ENCODE measurements at regions not wholly inside any gene's neighbourhood (a gene's known extent, or its start where the extent isn't known, plus 50 kb on each side); places are given as distances from the start of the nearest gene placed in this dataset.
A peak's percentile ranks its signal among the peaks of the same experiment; 100 is the strongest.
"Not testable (repeated sequence)": the region's sequence is repeated elsewhere in the genome, so short reads cannot be mapped to it uniquely, and the experiment has no call there.

- not testable (repeated sequence) for H3K36me3 ChIP-seq (ENCODE audit: control insufficient read depth, insufficient read depth, low read length); H3K4me3 ChIP-seq (ENCODE audit: low read length); H3K9ac ChIP-seq (ENCODE audit: low read length); H3K27me3 ChIP-seq (ENCODE audit: control insufficient read depth, insufficient read depth, low read length)
- peak overlapping the region; percentile 54 for H3K27ac ChIP-seq (ENCODE audit: low read depth, low read length)
- peaks cover 39% of the 10 kb centered on the region for H3K4me1 ChIP-seq (ENCODE audit: control insufficient read depth, insufficient read depth, low read length)
Observed at GRCh38 chr16:21509437-21510086, 89.8 kb upstream of the METTL9 start.

GRCh38 chr16:21510869-21511255 lies 88.5 kb upstream of the METTL9 start:
- not testable (repeated sequence) for H3K4me3 ChIP-seq (ENCODE audit: low read length); H3K9ac ChIP-seq (ENCODE audit: low read length); H3K27me3 ChIP-seq (ENCODE audit: control insufficient read depth, insufficient read depth, low read length); H3K27ac ChIP-seq (ENCODE audit: low read depth, low read length); H3K36me3 ChIP-seq (ENCODE audit: control insufficient read depth, insufficient read depth, low read length)
- H3K4me1 ChIP-seq (ENCODE audit: control insufficient read depth, insufficient read depth, low read length) = peaks cover 43% of the 10 kb centered on the region

DNA sequence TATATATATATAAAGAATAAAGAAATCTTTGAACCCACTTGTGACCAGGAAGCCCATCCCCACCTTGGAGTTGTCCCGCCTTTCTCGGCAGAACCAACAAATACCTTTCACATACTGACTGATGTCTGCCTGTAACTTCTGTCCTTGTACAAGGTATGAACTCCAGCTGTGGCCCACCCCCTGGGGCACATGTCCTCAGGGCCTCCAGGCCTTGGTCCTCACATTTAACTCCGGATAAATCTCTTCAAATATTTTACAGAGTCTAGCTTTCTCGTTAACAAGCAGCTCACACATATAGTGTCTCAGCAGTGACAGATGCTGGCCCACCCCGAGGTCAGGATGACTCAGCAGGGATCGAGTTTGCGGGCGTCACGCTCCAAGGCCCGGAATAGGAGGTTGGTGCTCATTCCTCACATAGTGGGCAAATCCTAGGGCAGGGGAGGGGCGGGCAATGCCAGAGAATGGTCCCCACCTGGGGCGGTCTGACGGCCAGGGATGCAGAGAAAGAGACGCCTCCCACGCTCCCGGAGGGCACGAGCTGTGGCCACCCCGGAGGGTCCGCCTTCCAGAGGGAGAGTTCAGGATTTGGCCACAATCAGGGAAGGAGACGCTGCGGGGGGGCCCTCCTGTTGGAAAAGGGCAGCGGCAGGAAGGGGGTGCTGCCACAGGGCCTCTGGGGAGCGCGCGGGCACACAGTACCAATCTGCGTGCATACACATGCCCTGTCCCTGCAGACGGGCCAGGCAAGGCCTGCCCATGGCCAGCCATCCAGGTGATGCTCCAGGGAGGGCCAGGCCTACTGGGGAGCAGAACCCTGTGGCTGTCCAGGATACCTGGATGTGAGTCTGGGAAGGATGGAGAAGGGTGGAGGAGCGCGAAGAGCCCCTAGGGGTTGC lies 87.8 kb upstream of the METTL9 start:
- Histone ChIP-seq H3K4me3 (ENCODE audit: low read length) (peak overlapping the region; percentile 4), H3K27ac (ENCODE audit: low read depth, low read length) (peak overlapping the region; percentile 92), H3K4me1 (ENCODE audit: control insufficient read depth, insufficient read depth, low read length) (peaks cover 43% of the 10 kb centered on the region)

DNA sequence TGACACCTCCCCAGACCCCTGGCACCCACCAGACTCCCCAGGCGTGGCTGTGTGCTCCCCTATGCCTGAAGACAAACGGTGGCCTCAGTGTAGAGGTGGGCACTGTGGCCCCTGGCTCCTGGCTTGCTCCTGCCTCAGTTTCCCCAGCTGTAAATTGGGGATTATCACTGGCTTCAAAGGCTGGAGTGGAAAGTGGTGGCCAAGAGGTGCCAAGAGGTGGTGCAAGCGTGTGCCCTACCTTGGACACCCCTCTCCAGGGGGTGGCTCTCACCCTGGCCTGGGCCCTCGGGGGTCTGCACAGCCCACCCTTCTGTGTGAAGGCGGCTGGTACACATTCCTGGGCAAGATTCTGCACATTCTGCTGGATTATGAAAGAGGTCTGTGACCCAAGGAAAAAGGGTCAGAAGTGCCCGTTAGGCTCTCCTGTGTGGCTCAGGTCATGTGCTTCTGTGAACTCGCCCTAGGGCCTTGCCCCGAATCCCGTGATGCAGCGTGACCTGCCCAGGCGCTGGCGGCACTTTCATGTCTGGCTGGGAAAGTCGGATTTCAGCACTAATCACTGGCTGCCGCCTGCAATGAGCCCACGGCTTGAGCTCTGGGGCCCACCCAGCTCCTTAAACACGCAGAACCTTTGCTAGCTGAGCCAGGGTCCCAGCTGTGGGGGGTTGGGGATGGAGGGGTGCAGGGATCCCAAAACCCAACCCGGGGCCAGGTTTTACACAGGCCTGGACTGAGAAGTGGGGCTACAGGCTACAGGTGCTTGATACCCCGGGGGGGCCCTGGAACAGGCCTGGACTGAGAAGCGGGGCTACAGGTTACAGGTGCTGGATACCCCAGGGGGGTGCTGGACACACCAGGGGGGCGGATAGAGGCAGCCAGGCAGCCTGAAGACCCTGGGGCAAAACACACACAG lies 86.8 kb upstream of the METTL9 start:
- H3K36me3 ChIP-seq (ENCODE audit: control insufficient read depth, insufficient read depth, low read length); H3K27me3 ChIP-seq (ENCODE audit: control insufficient read depth, insufficient read depth, low read length); H3K4me3 ChIP-seq (ENCODE audit: low read length); H3K9ac ChIP-seq (ENCODE audit: low read length): not testable (repeated sequence)
- Histone ChIP-seq H3K4me1 (ENCODE audit: control insufficient read depth, insufficient read depth, low read length) (peaks cover 43% of the 10 kb centered on the region), H3K27ac (ENCODE audit: low read depth, low read length) (peak overlapping the region; percentile 92)

More for the DNA sequence above, 87.8 kb upstream of the METTL9 start:
- not testable (repeated sequence) for H3K9ac ChIP-seq (ENCODE audit: low read length); H3K27me3 ChIP-seq (ENCODE audit: control insufficient read depth, insufficient read depth, low read length); H3K36me3 ChIP-seq (ENCODE audit: control insufficient read depth, insufficient read depth, low read length)

DNA sequence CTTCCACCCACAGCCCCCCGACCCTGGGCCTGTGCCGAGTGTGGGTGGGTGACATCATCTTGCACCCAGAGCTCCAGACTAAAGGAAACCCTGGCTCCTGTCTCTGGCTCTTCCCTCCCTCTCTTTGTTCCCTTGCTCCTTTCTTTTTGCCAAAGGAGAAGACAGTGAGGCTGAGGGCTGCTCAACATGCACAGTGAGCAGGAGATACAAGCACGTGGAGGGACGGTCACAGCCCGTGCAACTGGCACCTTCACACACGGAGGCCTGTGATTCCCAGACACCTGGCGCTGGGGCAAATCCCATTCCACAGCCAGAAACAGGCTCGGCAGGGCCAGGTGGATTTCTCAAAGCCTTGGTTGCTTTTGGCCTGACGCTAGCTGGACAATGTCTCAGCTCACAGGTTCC lies 86.0 kb upstream of the METTL9 start:
- not testable (repeated sequence) for H3K36me3 ChIP-seq (ENCODE audit: control insufficient read depth, insufficient read depth, low read length); H3K9ac ChIP-seq (ENCODE audit: low read length); H3K27me3 ChIP-seq (ENCODE audit: control insufficient read depth, insufficient read depth, low read length)
- Histone ChIP-seq H3K4me3 (ENCODE audit: low read length) (peak overlapping the region; percentile 32), H3K4me1 (ENCODE audit: control insufficient read depth, insufficient read depth, low read length) (peaks cover 43% of the 10 kb centered on the region), H3K27ac (ENCODE audit: low read depth, low read length) (peak overlapping the region; percentile 92)

DNA sequence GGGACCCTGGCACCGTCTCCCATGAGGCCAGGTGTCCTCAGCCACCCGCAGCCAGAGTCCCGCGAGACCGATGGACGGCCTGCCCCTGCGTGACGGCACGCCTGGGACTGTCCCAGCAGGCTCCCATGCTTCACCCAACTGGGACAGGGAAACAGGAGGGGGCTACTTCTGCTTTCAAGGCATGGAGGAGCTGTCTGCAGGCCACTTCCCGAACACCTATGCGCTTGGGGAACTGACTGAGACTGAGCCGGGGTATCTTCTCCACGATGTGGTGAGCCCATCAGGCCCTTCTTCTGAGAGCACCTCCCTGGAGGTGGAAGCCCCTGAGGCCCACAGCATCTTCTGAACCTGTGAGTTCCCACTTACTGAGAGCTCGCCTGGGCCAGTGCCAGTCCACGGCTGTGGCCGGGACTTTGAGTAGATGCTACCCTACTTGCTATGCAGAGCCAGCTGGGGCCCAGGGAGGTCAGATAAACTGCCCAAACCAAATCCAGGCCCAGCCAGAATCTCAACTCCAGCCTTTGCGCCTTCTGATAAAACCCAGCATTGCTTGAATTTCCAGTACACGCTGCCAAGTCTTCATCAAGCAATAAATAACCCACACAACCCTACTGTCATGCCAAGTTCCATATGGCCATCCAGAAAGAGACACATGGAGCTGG lies 85.4 kb upstream of the METTL9 start:
- not testable (repeated sequence) for H3K27me3 ChIP-seq (ENCODE audit: control insufficient read depth, insufficient read depth, low read length); H3K36me3 ChIP-seq (ENCODE audit: control insufficient read depth, insufficient read depth, low read length); H3K9ac ChIP-seq (ENCODE audit: low read length)
- Histone ChIP-seq H3K4me1 (ENCODE audit: control insufficient read depth, insufficient read depth, low read length) (peaks cover 41% of the 10 kb centered on the region), H3K27ac (ENCODE audit: low read depth, low read length) (peak overlapping the region; percentile 92), H3K4me3 (ENCODE audit: low read length) (peak overlapping the region; percentile 5)

GRCh38 chr16:21514474-21514840 lies 84.9 kb upstream of the METTL9 start:
- H3K27me3 ChIP-seq (ENCODE audit: control insufficient read depth, insufficient read depth, low read length); H3K36me3 ChIP-seq (ENCODE audit: control insufficient read depth, insufficient read depth, low read length); H3K9ac ChIP-seq (ENCODE audit: low read length): not testable (repeated sequence)
- Histone ChIP-seq H3K27ac (ENCODE audit: low read depth, low read length) (peak overlapping the region; percentile 92), H3K4me1 (ENCODE audit: control insufficient read depth, insufficient read depth, low read length) (peaks cover 36% of the 10 kb centered on the region), H3K4me3 (ENCODE audit: low read length) (peak overlapping the region; percentile 12)

GRCh38 chr16:21516705-21517040 lies 82.7 kb upstream of the METTL9 start:
- H3K4me3 ChIP-seq (ENCODE audit: low read length); H3K27me3 ChIP-seq (ENCODE audit: control insufficient read depth, insufficient read depth, low read length); H3K9ac ChIP-seq (ENCODE audit: low read length); H3K36me3 ChIP-seq (ENCODE audit: control insufficient read depth, insufficient read depth, low read length): not testable (repeated sequence)
- Histone ChIP-seq H3K27ac (ENCODE audit: low read depth, low read length) (peak overlapping the region; percentile 32), H3K4me1 (ENCODE audit: control insufficient read depth, insufficient read depth, low read length) (peaks cover 28% of the 10 kb centered on the region)

DNA sequence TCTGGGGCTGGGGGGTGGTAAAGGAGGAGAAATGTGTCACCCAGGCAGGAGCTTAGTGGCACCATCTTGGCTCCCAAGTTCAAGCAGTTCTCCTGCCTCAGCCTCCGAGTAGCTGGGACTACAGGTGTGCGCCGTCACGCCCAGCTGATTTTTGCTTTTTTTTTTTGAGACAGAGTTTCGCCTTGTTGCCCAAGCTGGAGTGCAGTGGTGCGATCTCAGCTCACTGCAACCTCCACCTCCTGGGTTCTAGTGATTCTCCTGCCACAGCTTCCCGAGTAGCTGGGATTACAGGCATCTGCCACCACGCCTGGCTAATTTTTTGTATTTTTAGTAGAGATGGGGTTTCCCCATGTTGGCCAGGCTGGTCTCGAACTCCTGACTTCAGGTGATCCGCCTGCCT lies 82.1 kb upstream of the METTL9 start:
- Histone ChIP-seq H3K4me3 (ENCODE audit: low read length) (peak overlapping the region; percentile 36), H3K4me1 (ENCODE audit: control insufficient read depth, insufficient read depth, low read length) (peaks cover 25% of the 10 kb centered on the region), H3K27ac (ENCODE audit: low read depth, low read length) (peak overlapping the region; percentile 69)
- H3K36me3 ChIP-seq (ENCODE audit: control insufficient read depth, insufficient read depth, low read length); H3K27me3 ChIP-seq (ENCODE audit: control insufficient read depth, insufficient read depth, low read length); H3K9ac ChIP-seq (ENCODE audit: low read length): not testable (repeated sequence)

DNA sequence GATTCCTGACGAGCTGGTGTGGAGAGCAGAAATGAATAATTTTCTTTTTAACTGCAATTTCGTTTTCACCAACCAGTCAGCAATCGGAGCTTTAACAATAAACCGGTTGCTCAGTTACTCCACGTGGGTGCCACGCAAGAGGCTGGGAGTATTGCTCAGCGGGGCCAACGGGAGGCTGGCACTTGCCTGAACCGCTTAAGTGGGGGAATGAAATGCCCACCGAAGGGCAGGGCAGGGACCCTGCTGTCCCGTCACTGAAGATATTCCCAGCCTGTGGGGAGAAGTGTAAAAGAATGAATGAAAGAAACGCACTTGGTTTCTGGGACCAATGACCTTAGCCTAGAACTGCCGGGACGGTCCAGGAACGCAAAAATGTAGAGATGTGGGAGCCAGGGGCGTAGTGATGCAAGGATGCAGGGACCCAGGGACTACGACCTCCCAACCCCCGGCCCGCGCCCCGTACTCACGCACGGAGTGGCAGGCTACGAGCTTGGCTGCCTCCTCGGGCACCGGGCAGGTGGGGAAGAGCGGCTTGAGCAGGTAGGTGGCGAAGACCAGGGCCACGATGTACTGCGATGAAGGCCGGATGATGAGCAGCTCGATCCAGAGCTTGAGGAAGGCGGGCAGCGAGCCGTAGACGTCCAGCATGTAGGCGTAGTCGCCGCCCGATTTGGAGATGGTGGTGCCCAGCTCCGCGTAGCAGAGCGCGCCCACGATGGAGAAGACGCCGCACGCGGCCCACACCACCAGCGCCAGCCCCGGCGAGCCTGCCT lies 79.8 kb upstream of the METTL9 start:
- Histone ChIP-seq H3K9ac (ENCODE audit: low read length) (peak overlapping the region; percentile 62), H3K27ac (ENCODE audit: low read depth, low read length) (peak overlapping the region; percentile 96), H3K4me3 (ENCODE audit: low read length) (peak overlapping the region; percentile 87)
- not testable (repeated sequence) for H3K4me1 ChIP-seq (ENCODE audit: control insufficient read depth, insufficient read depth, low read length); H3K27me3 ChIP-seq (ENCODE audit: control insufficient read depth, insufficient read depth, low read length); H3K36me3 ChIP-seq (ENCODE audit: control insufficient read depth, insufficient read depth, low read length)

DNA sequence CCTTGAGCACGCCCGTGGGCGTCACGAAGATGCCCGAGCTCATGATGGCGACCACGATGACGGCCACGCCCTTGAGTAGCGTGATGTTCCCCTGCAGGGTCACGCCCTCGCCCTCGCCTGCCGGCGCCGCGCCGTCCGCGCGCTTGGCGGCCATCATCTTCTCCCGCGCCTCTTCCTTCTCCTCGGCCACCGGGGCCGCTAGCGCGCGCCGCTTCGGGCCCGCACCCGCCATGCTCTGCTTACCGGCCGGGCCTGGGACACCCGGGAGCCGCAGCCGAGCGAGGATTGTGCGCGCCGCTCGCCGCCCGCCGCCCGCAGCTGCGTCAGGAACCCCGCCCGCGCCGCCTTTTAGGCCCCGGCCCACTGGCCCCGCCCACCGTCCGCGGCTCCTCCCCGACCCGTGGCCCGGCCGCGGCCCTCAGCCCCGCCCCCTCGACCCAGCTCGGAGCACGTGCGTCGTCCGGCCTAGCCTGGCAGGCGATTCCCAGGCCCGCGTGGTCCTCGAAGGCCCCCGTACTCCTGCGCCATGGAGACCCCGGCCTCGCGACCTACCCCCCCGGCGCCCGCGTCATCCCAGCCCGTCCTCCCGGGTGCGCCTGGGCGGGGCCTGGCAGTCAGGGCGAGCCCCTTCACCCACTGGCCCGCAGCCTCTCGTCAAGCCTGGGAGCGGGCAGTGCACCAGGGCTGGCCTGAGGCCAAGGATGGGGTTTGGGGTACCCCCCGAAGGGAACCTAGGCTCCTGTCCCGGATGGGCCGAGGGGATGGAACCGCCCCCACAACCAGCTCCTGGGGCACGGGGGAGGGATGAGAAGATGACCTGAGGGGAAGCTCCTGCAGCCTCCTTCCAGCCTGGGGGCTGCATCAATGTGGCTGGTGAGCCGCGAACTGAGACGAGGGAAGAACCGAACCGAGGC lies 79.0 kb upstream of the METTL9 start:
- H3K4me1 ChIP-seq (ENCODE audit: control insufficient read depth, insufficient read depth, low read length); H3K27me3 ChIP-seq (ENCODE audit: control insufficient read depth, insufficient read depth, low read length); H3K36me3 ChIP-seq (ENCODE audit: control insufficient read depth, insufficient read depth, low read length): not testable (repeated sequence)
- H3K9ac ChIP-seq (ENCODE audit: low read length) = peak overlapping the region; percentile 62
- H3K4me3 ChIP-seq (ENCODE audit: low read length) = peak overlapping the region; percentile 87
- peak overlapping the region; percentile 96 for H3K27ac ChIP-seq (ENCODE audit: low read depth, low read length)

All from rectal smooth muscle tissue (tissue), 1 donor.